DOHH2 (cell line): ENCODE measurements at regions not wholly inside any gene's neighbourhood (a gene's known extent, or its start where the extent isn't known, plus 50 kb on each side); places are given as distances from the start of the nearest gene placed in this dataset.

Experiments used
- EZH2phosphoT487 ChIP-seq: fragments of 200-600 bp; sonication (generic); IDR thresholded peaks from 2 replicates; pipeline ENCODE4 v1.6.1; 2017; ENCODE audit warnings: borderline replicate concordance, mild to moderate bottlenecking, antibody characterized with exemption, low read length, moderate library complexity, mixed read lengths
- TF ChIP-seq, protein P1 (sequence below): fragments of 200-600 bp; sonication (generic); IDR thresholded peaks from one replicate; pipeline ENCODE4 v1.5.1; 2014; ENCODE audit warnings: antibody characterized with exemption, mild to moderate bottlenecking, low read depth, low read length; ENCODE audit not compliant: poor library complexity, severe bottlenecking

DNA sequence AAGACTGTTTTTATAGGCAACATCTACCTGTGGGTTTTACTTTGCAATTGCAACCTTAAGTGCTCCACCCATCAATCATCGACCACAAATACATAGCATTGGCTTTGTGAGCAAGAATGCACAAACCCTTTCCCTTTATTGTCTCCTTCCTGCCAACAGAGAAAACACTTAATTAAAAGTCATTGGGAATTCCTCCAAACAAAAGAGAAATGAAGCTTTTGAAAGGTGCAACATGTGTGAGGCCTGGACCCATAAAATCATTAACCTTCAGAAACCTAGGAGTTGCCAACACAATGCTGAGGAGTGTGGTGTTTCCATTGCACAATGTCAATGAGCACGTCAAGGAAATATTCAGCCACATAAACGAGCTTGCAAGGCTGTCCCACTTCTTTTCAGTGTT, 223.2 kb downstream of the BLID start:
- TF ChIP-seq, protein P1, sequence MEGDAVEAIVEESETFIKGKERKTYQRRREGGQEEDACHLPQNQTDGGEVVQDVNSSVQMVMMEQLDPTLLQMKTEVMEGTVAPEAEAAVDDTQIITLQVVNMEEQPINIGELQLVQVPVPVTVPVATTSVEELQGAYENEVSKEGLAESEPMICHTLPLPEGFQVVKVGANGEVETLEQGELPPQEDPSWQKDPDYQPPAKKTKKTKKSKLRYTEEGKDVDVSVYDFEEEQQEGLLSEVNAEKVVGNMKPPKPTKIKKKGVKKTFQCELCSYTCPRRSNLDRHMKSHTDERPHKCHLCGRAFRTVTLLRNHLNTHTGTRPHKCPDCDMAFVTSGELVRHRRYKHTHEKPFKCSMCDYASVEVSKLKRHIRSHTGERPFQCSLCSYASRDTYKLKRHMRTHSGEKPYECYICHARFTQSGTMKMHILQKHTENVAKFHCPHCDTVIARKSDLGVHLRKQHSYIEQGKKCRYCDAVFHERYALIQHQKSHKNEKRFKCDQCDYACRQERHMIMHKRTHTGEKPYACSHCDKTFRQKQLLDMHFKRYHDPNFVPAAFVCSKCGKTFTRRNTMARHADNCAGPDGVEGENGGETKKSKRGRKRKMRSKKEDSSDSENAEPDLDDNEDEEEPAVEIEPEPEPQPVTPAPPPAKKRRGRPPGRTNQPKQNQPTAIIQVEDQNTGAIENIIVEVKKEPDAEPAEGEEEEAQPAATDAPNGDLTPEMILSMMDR, result no peak
- no peak for TF ChIP-seq EZH2phosphoT487
